PC-9 (cell line): ENCODE measurements at regions not wholly inside any gene's neighbourhood (a gene's known extent, or its start where the extent isn't known, plus 50 kb on each side); places are given as distances from the start of the nearest gene placed in this dataset.

Experiments used
- BruUV-seq: library from RNA; stranded (reverse); fragments of 400-500 nt; replicated peaks from 2 replicates; lab custom pipeline; 2021; lab: Mats Ljungman, UMichigan
- CTCF ChIA-PET: fragments of 300-600 bp; sonication (Branson Sonifier 250); formaldehyde crosslinking; loops from one replicate; lab custom pipeline; 2022; ENCODE audit warnings: antibody characterized with exemption; lab: Charles Lee
- POLR2A ChIA-PET: fragments of 300-600 bp; sonication (Branson Sonifier 250); formaldehyde crosslinking; loops from one replicate; lab custom pipeline; 2022; ENCODE audit warnings: antibody characterized with exemption; ENCODE audit not compliant: unreplicated experiment; lab: Charles Lee
- DNase-seq, 2 experiments: peaks; one replicate each; pipeline versions ENCODE4 v3.0.0 to v3.0.0-alpha.2; 2015 to 2022; ENCODE audit warnings: mixed read lengths in 1 of 2
- H2AFZ ChIP-seq: fragments of 200-600 bp; sonication (generic); 2 replicates; pipeline ENCODE4 v1.8.1; 2017; ENCODE audit warnings: antibody characterized with exemption
- H3F3A ChIP-seq: fragments of 200-600 bp; sonication (generic); 2 replicates; pipeline ENCODE4 v1.8.1; 2017; ENCODE audit warnings: antibody characterized with exemption, mild to moderate bottlenecking, low read depth; ENCODE audit not compliant: insufficient read depth
- H3K27ac ChIP-seq: fragments of 200-600 bp; sonication (generic); 2 replicates; pipeline ENCODE4 v1.6.1; 2016; ENCODE audit warnings: mixed run types
- H3K27me3 ChIP-seq: fragments of 200-600 bp; sonication (generic); 2 replicates; pipeline ENCODE4 v1.6.1; 2016; ENCODE audit warnings: low read depth, mixed run types; ENCODE audit not compliant: insufficient read depth
- H3K36me3 ChIP-seq: fragments of 200-600 bp; sonication (generic); 2 replicates; pipeline ENCODE4 v1.6.1; 2016; ENCODE audit warnings: low read depth, mixed run types
- H3K4me1 ChIP-seq: fragments of 200-600 bp; sonication (generic); replicated peaks from 2 replicates; pipeline ENCODE4 v1.6.1; 2016; ENCODE audit warnings: mixed run types; ENCODE audit not compliant: insufficient read depth
- H3K4me2 ChIP-seq: fragments of 200-600 bp; sonication (generic); 2 replicates; pipeline ENCODE4 v1.6.1; 2017; ENCODE audit warnings: mixed run types
- H3K4me3 ChIP-seq: fragments of 200-600 bp; sonication (generic); 2 replicates; pipeline ENCODE4 v1.6.1; 2016; ENCODE audit warnings: mixed run types
- H3K79me2 ChIP-seq: fragments of 200-600 bp; sonication (generic); 2 replicates; pipeline ENCODE4 v1.6.1; 2017; ENCODE audit warnings: low read depth, mixed run types
- H3K9me2 ChIP-seq: fragments of 200-600 bp; sonication (generic); 2 replicates; pipeline ENCODE4 v1.8.1; 2017; ENCODE audit warnings: mild to moderate bottlenecking; ENCODE audit not compliant: insufficient read depth
- H3K9me3 ChIP-seq: fragments of 200-600 bp; sonication (generic); 2 replicates; pipeline ENCODE4 v1.8.1; 2016; ENCODE audit warnings: low read depth; ENCODE audit not compliant: insufficient read depth
- H4K20me1 ChIP-seq: fragments of 200-600 bp; sonication (generic); 2 replicates; pipeline ENCODE4 v1.8.1; 2017; ENCODE audit not compliant: insufficient read depth
- CTCF ChIP-seq: fragments of 200-600 bp; sonication (generic); conservative IDR thresholded peaks from 2 replicates; pipeline ENCODE4 v1.6.1; 2017; ENCODE audit warnings: mixed run types, antibody characterized with exemption, mild to moderate bottlenecking, moderate library complexity
- EZH2 ChIP-seq: fragments of 200-600 bp; sonication (generic); IDR thresholded peaks from 2 replicates; pipeline ENCODE4 v1.8.0; 2017; ENCODE audit warnings: antibody characterized with exemption, low read depth
- intact Hi-C: fragments of 100-400 bp; cut with micrococcal nuclease; formaldehyde crosslinking; loops from one replicate; pipeline ENCODE4 v1.10.0; 2022; ENCODE audit not compliant: unreplicated experiment

- H3F3A ChIP-seq: no peaks in the 10 kb centered on the region
- no peak overlapping the region for H3K4me3 ChIP-seq
- DNase-seq: no peak
- H3K9me2 ChIP-seq: 0 out of 2 replicates have a peak, but pooled peaks cover 6% of the 10 kb centered on the region
- H3K36me3 ChIP-seq: no peaks in the 10 kb centered on the region
- ChIA-PET POLR2A (no interaction called here), CTCF (no interaction called here)
- intact Hi-C loops: no loop called here
- TF ChIP-seq EZH2: no peak
- TF ChIP-seq CTCF: no peak
- no TSS peak for BruUV-seq
- H4K20me1 ChIP-seq: no peaks in the 10 kb centered on the region
- no peaks in the 10 kb centered on the region for H3K9me3 ChIP-seq
- H2AFZ ChIP-seq: no peak overlapping the region
- no peaks in the 10 kb centered on the region for H3K4me1 ChIP-seq
- H3K27ac ChIP-seq: no peak overlapping the region
- no peaks in the 10 kb centered on the region for H3K79me2 ChIP-seq
- no peaks in the 10 kb centered on the region for H3K27me3 ChIP-seq
- H3K4me2 ChIP-seq: no peak overlapping the region
Measured at GRCh38 chr3:146894406-146894805, 289.3 kb upstream of the PLSCR5 start.

GRCh38 chr3:146892041-146892440, 286.9 kb upstream of the PLSCR5 start:
- Histone ChIP-seq H3K9me2 (0 out of 2 replicates have a peak, but pooled peaks cover 6% of the 10 kb centered on the region), H3K9me3 (no peaks in the 10 kb centered on the region), H2AFZ (no peak overlapping the region), H3K4me2 (no peak overlapping the region), H3K36me3 (no peaks in the 10 kb centered on the region), H3F3A (no peaks in the 10 kb centered on the region), H4K20me1 (no peaks in the 10 kb centered on the region), H3K79me2 (no peaks in the 10 kb centered on the region), H3K4me3 (no peak overlapping the region), H3K4me1 (no peaks in the 10 kb centered on the region), H3K27ac (no peak overlapping the region), H3K27me3 (no peaks in the 10 kb centered on the region)
- ChIA-PET CTCF (no interaction called here), POLR2A (no interaction called here)
- intact Hi-C loops: no loop called here
- no peak for DNase-seq
- no TSS peak for BruUV-seq
- TF ChIP-seq EZH2 (no peak), CTCF (no peak)

- no peak overlapping the region for H3K4me3 ChIP-seq
- H3K27ac ChIP-seq: no peak overlapping the region
- H3K27me3 ChIP-seq: no peaks in the 10 kb centered on the region
- intact Hi-C loops: no loop called here
- no TSS peak for BruUV-seq
- no peak for TF ChIP-seq EZH2
- TF ChIP-seq CTCF: no peak
- no peaks in the 10 kb centered on the region for H3K4me1 ChIP-seq
- H4K20me1 ChIP-seq: no peaks in the 10 kb centered on the region
- no peak overlapping the region for H2AFZ ChIP-seq
- H3K79me2 ChIP-seq: no peaks in the 10 kb centered on the region
- H3K4me2 ChIP-seq: no peak overlapping the region
- no peaks in the 10 kb centered on the region for H3F3A ChIP-seq
- no peaks in the 10 kb centered on the region for H3K9me3 ChIP-seq
- no peaks in the 10 kb centered on the region for H3K9me2 ChIP-seq
- POLR2A ChIA-PET: no interaction called here
- no peaks in the 10 kb centered on the region for H3K36me3 ChIP-seq
- CTCF ChIA-PET: no interaction called here
- DNase-seq: no peak
Measured at GRCh38 chr3:146889626-146890025, 284.5 kb upstream of the PLSCR5 start.
